NCI-H128 (cell line): ENCODE measurements at regions not wholly inside any gene's neighbourhood (a gene's known extent, or its start where the extent isn't known, plus 50 kb on each side); places are given as distances from the start of the nearest gene placed in this dataset.
"Not testable (repeated sequence)": the region's sequence is repeated elsewhere in the genome, so short reads cannot be mapped to it uniquely, and the experiment has no call there.

Experiments
- DNase-seq: peaks from one replicate; lab custom pipeline; 2025; ENCODE audit not compliant: unreplicated experiment; lab: John Stamatoyannopoulos, UW

DNA sequence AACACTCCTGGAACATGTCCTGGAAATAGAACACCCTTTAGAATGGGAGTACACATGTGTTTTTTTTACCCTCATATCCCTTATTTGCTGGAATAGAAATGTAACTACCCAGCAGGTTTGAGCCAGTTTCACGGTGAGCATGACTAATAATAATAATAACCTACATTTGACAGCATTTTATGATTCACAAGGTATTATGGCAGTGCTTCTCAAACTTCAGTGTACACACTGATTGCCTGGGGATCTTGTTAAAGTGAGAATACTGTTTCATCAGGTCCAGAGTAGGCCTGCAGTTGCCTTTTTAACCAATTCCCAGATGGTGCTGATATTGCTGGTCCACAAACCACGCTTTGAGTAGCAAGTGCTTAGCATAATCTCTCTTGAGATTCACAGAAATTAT lies 63.9 kb downstream of the NFKBIZ start:
- DNase-seq: no peak

- not testable (repeated sequence) for DNase-seq
Measured at GRCh38 chr3:101917761-101918160, 68.4 kb downstream of the NFKBIZ start.

DNA sequence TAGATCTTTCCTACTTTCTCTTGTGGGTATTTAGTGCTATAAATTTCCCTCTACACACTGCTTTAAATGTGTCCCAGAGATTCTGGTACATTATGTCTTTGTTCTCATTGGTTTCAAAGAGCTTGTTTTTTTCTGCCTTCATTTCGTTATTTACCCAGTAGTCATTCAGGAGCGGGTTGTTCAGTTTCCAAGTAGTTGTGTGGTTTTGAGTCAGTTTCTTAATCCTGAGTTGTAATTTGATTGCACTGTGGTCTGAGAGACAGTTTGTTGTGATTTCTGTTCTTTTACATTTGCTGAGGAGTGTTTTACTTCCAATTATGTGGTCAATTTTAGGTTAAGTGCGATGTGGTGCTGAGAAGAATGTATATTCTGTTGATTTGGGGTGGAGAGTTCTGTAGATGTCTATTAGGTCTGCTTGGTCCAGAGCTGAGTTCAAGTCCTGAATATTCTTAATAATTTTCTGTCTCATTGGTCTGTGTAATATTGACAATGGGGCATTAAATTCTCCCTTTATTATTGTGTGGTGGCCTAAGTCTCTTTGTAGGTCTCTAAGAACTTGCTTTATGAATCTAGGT lies 72.9 kb downstream of the NFKBIZ start:
- not testable (repeated sequence) for DNase-seq

DNA sequence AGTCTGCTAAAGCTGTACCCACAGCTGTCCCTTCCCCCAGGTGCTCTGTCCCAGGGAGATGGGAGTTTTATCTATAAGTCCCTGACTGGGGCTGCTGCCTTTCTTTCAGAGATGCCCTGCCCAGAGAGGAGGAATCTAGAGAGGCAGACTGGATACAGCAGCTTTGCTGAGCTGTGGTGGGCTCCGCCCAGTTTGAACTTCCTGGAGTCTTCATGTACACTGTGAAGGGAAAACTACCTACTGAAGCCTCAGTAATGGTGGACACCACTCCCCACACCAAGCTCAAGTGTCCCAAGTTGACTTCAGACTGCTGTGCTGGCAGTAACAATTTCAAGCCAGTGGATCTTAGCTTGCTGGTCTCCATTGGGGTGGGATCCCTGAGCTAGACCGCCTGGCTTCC lies 75.3 kb downstream of the NFKBIZ start:
- not testable (repeated sequence) for DNase-seq

- DNase-seq: not testable (repeated sequence)
Measured at GRCh38 chr3:101925124-101925523, 75.8 kb downstream of the NFKBIZ start.

DNA sequence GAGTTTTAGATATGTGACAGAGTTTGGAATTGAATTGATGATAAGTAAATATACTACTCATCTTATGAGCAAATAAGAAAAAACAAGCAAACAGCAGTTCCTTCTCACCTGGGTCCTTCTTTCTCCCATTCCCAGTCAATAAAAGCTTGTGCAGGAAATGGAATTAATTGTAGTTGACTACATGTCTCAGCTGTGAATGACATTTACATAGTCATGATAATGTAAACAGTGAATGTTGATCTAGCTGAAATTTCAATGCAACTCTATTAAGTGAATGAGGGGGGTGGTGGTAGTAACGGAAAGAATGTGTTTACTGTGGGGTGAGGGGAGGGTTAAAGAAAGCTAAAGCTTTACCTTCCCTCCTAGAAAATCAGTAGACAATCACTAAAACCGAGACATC lies 76.2 kb downstream of the NFKBIZ start:
- no peak for DNase-seq

GRCh38 chr3:101926594-101927105 lies 77.3 kb downstream of the NFKBIZ start:
- no peak for DNase-seq

GRCh38 chr3:101928890-101929289 lies 79.6 kb downstream of the NFKBIZ start:
- no peak for DNase-seq

DNA sequence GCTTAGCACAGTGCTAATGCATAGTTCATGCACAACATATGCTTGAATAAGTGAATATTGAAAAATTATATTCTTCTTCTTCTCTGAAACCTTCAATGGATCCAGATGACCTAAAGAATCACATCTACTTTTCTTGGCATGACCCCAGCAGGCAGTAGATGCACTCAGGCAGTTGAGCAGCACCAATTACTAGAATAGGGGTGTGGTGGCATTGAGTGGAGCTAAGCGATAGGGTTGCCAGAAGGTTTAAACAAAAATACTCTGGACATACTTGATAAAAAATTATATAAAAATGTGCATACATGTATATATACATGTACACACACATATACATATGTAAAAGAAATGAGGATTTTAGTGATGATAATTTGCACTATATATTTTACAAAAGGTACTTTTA lies 81.8 kb downstream of the NFKBIZ start:
- no peak for DNase-seq

DNA sequence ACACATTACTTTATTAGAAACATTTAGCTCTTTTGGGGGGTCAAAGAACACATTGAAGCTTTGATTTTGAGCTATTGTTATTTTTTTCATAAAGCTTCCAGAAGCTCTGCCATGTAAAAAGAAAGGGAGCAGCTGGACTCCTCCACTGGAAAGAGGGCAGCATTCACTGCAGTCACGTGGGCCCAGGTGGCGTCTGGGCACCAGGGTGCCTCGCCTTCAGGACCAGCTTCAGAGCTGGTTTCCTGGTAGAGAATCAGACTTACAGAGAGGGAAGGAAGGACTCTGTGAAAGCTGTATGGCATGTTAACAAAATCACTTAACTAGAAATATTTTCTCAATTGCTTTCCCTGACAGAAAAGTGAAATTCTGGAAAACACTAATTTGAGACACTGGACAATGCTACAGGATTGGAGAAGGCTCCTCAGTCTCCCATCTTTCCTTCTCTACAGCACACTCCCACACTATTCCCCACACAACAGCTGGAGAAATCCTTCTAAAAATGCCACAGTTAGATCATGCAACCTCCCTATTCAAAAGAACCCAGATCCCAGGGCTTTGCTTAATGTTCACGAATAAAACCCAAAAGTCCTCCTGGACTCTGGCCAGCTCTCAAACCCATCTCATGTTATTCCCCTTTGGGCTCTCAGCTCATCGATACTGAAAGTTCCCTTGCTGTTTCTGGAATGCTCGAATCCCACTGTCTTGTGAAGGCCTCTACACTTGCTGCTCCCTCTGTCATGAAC lies 83.2 kb downstream of the NFKBIZ start:
- no peak for DNase-seq

DNA sequence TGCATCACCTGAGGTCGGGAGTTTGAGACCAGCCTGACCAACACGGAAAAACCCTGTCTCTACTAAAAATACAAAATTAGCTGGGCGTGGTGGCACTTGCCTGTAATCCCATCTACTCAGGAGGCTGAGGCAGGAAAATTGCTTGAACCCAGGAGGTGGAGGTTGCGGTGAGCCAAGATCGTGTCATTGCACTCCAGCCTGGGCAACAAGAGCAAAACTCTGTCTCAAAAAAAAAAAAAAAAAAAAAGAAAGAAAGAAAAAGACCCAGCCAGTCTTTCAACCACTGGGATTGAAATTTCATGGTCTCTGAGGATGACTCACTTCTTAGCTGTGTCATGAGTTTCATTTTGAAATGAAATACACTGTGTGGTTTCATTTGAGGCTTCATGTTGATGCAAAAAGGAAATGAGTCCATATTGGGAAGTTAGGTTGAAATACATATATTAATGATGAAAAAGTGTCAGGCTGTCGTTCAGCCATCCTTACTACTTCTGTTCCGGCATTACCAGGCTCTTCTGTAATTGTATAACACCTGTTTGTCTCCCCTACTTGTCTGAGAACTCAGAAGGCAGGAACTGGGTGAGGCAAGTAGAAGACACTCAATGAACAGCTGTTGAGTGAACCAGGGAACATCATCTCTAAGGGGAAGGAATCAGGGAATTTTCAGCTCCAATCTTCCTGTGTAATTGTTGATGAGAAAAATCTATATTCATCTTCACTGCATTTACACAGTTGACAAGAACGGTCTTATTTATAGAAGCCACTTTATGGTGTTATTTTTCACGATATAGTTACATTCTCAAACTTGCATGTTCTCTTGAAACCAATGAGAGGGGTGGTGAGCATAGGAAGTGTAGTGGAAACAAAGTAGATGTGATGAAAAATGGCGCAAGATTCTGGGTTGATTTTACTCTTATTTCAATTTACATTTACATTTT lies 87.4 kb downstream of the NFKBIZ start:
- no peak for DNase-seq

GRCh38 chr3:101938262-101938847 lies 89.0 kb downstream of the NFKBIZ start:
- no peak for DNase-seq

- no peak for DNase-seq
Measured at GRCh38 chr3:101939361-101940049, 90.2 kb downstream of the NFKBIZ start.

DNA sequence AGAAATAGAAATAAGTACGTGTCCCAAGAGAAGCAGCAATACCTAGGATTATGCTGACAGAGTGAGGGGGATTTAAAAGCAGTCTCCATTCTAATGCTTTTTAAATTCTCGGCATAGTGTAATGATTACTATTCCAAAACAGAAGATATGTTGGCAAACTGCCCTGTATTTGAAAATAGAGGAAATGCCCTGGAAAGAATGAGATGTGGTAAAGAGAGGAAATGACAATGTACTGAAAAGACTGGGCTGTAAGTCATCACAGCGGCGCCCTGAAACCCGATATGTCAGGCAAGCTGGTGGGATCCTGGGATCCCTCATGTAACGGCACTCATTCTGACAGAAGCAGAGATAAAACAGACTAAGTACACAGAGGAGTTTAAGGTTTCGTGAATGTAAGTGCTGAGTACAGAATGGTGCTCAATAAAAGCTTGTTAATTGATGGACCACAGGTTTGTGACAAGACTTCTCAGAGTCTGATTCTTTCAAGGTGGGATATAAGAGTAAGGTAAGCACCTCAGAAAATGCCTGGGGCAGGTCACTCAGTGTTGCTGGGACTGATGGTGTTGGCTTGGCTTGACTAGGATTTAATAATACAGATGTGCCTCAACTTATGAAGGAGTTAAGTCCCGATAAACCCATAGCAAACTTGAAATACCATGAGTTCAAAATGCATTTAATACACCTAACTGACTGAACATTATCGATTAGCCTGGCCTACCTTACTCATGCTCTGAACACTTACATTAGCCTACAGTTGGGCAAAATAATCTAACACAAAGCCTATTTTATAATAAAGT lies 91.4 kb downstream of the NFKBIZ start:
- no peak for DNase-seq

DNA sequence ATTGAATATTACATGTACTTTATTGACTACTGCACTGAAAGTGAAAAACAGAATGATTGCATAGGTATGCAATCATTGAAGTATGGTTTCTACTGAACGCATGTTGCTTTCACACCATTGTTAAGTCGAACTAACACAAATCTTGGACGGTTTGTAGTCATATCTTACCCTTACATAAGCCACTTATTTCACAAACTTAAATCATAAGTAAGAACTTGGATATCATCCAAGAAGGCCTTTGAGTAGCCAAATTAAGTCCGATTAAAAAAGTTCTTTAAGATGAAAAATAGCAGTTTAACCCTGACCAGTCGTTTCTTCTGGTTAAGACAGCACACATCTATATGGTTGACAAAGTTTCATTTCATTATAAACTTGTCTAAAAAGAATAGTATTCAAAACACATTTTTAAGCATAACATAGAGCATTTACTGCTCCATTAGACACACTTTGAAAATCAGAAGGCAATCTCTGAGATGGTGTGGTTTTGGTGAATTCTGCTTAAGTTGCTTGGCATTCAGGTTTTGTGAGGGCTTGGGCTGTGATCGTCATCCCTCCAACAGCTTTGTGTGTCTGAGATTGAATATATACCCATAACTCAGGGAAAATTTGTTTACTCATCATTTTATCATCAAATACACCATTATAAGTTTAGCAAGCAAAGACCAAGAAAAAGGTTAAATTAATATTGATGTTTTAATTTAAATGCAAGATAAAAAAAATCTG lies 92.2 kb downstream of the NFKBIZ start:
- no peak for DNase-seq

- DNase-seq: no peak
Measured at GRCh38 chr3:101942356-101942755, 93.0 kb downstream of the NFKBIZ start.

DNA sequence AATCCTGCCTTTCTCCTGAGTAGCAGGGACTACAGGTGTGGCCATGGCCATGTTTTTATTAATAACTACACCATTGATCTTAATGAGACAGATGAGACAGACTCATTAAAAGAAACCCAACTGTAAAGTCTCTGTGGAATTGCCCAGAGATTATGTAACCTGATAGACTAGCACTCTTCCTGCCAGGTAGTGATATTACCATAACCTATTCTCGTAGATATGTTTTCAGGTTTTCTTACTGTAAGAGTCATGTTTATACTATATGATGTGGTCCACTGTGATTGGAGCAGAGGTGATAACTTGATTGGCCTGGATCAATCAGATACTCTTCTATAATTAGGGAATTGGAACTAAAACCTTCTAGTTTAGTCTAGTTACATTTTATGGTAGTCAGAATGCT lies 93.7 kb downstream of the NFKBIZ start:
- DNase-seq: no peak

DNA sequence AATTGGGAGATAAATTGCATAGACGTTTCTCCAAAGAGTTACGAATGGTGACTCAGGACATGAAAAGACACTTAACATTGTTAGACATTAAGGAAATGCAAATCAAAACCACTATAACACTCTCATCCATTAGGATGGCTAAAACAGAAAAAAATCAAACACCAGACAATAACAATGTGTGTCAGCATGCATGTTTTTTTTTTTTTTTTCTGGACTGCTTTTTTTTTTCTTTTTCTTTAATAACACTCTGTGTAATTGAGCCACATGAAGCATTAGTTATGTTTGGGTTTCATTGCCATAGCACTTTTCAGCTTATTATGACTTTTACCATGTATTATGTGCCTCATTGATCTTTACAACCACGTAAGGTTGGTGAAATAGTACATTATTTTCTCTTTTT lies 95.0 kb downstream of the NFKBIZ start:
- DNase-seq: no peak

DNA sequence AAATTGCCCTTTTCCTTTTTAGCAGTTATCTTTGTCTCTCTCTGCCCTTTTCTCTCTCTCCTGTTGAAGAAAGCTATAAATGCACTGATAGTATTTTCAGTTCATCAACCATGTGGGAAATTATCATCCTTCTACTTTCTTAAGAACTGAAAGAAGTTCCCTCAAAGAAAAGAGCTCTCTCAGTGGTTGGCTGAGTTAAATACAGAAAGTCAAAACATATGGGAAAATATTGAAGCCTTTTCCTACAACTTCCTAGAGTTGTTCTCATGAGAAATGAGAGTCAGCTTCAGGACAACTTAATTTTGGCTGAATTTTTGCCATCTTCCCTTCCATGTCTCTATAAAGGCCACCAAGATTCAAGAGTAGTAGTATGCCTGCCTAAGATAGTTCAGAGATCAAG lies 96.7 kb downstream of the NFKBIZ start:
- DNase-seq: no peak
